NT2/D1 (cell line): ENCODE measurements at regions not wholly inside any gene's neighbourhood (a gene's known extent, or its start where the extent isn't known, plus 50 kb on each side); places are given as distances from the start of the nearest gene placed in this dataset.
A peak's percentile ranks its signal among the peaks of the same experiment; 100 is the strongest.

Experiments used
- DNase-seq: peaks from one replicate; pipeline ENCODE4 v3.0.0-alpha.2; 2011; ENCODE audit warnings: low read depth, low spot score
- H3K27me3 ChIP-seq: 2 replicates; pipeline ENCODE4 v1.6.0; 2011; ENCODE audit warnings: mild to moderate bottlenecking; ENCODE audit not compliant: insufficient read length, insufficient read depth
- H3K36me3 ChIP-seq: 2 replicates; pipeline ENCODE4 v1.6.1; 2011; ENCODE audit warnings: mild to moderate bottlenecking, low read length, mixed read lengths; ENCODE audit not compliant: insufficient read depth, insufficient read length
- H3K4me1 ChIP-seq: 2 replicates; pipeline ENCODE4 v1.5.1; 2011; ENCODE audit not compliant: insufficient read depth, insufficient read length
- H3K4me3 ChIP-seq: 2 replicates; pipeline ENCODE4 v1.5.1; 2011; ENCODE audit warnings: low read depth; ENCODE audit not compliant: insufficient read length
- H3K9ac ChIP-seq: 2 replicates; pipeline ENCODE4 v1.6.0; 2011; ENCODE audit warnings: low read depth; ENCODE audit not compliant: insufficient read length
- H3K9me3 ChIP-seq: 2 replicates; pipeline ENCODE4 v1.5.1; 2011; ENCODE audit warnings: mild to moderate bottlenecking, low read length; ENCODE audit not compliant: insufficient read depth
- SUZ12 ChIP-seq: IDR thresholded peaks from 2 replicates; pipeline ENCODE4 v1.6.1; 2011; ENCODE audit not compliant: insufficient read length, insufficient read depth; ENCODE audit errors: extremely low read depth
- YY1 ChIP-seq: IDR thresholded peaks from 2 replicates; pipeline ENCODE4 v1.6.1; 2011; ENCODE audit not compliant: insufficient read length, insufficient read depth
- ZNF274 ChIP-seq: IDR thresholded peaks from 2 replicates; pipeline ENCODE4 v1.6.1; 2011; ENCODE audit warnings: mild to moderate bottlenecking, low read depth, low read length

- Histone ChIP-seq H3K4me1 (no peaks in the 10 kb centered on the region), H3K36me3 (no peaks in the 10 kb centered on the region), H3K9ac (no peak overlapping the region), H3K4me3 (no peak overlapping the region), H3K9me3 (peaks cover 6% of the 10 kb centered on the region), H3K27me3 (no peaks in the 10 kb centered on the region)
- no peak for DNase-seq
- no peak for TF ChIP-seq SUZ12
- no peak for TF ChIP-seq YY1
- TF ChIP-seq ZNF274, result no peak
Measured at GRCh38 chr6:22035690-22036089, 261.1 kb downstream of the PRL start.

DNA sequence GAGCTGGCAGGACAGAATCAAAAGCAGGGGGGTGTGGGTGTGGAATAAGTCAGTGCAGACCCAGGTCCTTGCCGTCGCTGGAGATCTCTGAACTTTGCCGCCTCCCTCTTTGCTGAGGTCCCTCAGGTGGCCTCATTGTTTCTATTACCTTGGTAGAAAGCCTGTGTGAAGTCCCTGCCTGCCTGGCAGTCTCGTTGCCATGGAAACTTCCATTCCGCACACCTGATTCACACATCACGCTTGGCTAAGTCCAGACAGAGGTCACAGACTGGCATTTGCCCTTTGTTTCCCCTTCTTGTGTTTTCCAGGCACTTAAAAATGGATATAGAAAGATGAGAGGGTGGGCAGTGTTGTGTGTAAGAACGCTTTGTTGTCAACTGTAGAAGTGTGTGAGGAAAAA is 260.6 kb downstream of the PRL start:
- TF ChIP-seq YY1, result no peak
- no peak for TF ChIP-seq ZNF274
- no peak for TF ChIP-seq SUZ12
- DNase-seq, result peak; percentile 9

DNA sequence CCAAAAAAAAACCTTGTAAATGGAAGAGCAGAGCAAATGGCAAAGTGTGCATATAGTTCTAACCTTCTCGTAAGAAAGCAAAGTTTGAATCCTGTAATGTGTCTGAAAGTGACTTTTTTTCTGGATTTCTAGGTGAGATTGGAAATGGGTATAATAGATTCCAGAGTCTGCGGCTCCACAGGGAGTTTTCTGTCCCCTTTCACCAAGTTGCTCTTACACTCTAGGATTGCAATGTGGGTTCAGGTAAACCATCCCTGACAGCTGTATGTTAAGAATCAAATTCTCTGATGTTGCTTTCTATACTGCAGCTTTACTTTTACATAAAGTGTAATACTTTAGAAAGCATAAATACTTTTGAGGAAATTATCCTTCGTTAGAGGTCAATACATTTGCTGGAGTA is 260.1 kb downstream of the PRL start:
- H3K9me3 ChIP-seq, result peaks cover 9% of the 10 kb centered on the region
- no peak overlapping the region for H3K4me3 ChIP-seq
- no peak for DNase-seq
- H3K4me1 ChIP-seq, result no peaks in the 10 kb centered on the region
- no peak overlapping the region for H3K9ac ChIP-seq
- no peaks in the 10 kb centered on the region for H3K27me3 ChIP-seq
- TF ChIP-seq SUZ12 (no peak), YY1 (no peak), ZNF274 (no peak)
- H3K36me3 ChIP-seq, result no peaks in the 10 kb centered on the region

More for the DNA sequence above, 260.6 kb downstream of the PRL start:
- H3K4me1 ChIP-seq, result no peaks in the 10 kb centered on the region
- H3K9ac ChIP-seq, result no peak overlapping the region
- no peak overlapping the region for H3K4me3 ChIP-seq
- no peaks in the 10 kb centered on the region for H3K36me3 ChIP-seq
- H3K9me3 ChIP-seq, result peaks cover 9% of the 10 kb centered on the region
- no peaks in the 10 kb centered on the region for H3K27me3 ChIP-seq

GRCh38 chr6:22041797-22042480 is 254.9 kb downstream of the PRL start:
- H3K4me3 ChIP-seq, result no peak overlapping the region
- TF ChIP-seq YY1, result no peak
- no peak for TF ChIP-seq SUZ12
- TF ChIP-seq ZNF274, result no peak
- H3K27me3 ChIP-seq, result no peaks in the 10 kb centered on the region
- no peak overlapping the region for H3K9ac ChIP-seq
- peaks cover 2% of the 10 kb centered on the region for H3K4me1 ChIP-seq
- peaks cover 9% of the 10 kb centered on the region for H3K9me3 ChIP-seq
- DNase-seq, result no peak
- H3K36me3 ChIP-seq, result no peaks in the 10 kb centered on the region

DNA sequence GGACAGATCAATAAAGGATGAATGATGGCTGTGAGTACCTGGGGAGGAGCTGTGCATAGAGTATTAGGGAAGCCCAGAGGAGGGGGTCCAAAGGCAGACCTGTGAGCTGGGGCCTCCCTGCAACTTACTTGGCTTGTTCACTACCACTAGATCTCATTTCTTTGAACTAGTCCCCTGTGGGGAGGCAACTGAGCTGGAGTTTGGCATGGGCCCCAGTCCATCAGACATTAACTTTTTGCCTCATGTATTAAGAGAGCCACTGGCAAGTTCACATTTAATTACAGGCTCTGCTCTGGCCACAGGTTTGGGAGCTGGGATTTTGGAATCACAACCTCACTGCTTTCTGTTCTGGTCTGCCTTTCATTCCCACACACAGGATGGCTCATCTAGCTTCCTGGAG is 254.1 kb downstream of the PRL start:
- H3K4me1 ChIP-seq, result peaks cover 2% of the 10 kb centered on the region
- H3K9ac ChIP-seq, result no peak overlapping the region
- TF ChIP-seq SUZ12 (no peak), ZNF274 (no peak), YY1 (no peak)
- H3K9me3 ChIP-seq, result peaks cover 9% of the 10 kb centered on the region
- no peaks in the 10 kb centered on the region for H3K27me3 ChIP-seq
- H3K36me3 ChIP-seq, result no peaks in the 10 kb centered on the region
- no peak for DNase-seq
- no peak overlapping the region for H3K4me3 ChIP-seq

DNA sequence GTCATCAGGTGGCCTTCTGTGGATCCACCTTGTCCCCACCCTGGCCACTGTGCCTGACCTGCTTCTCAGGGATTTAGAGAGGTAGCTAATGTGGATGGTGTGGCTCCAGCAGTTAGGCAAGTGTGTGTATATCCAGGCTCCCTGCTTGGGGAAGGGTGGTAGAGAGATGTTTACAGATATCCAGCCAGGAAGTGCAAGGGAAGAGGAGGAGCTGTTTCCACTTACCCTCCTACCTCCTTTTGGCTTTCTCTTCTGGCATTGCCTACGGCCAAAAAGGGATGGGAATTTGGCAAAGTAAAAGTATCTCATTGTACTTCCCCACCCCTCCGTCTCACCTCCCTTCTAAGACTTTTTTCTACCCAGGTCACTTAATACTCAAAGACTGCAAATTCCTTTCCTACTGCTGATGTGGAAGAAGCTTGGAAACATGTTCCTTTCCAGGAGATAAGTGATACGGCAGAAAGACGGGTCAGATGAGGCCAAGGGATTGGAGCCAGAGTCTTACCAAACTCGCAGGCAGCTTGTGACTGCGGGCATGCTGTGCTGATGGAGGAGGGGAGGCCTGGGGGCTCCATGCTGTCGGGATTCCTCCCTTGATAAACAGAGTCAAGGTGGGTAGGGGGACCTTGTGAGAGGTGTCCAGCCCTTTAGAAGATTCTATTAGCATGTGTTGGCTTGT is 253.4 kb downstream of the PRL start:
- no peaks in the 10 kb centered on the region for H3K27me3 ChIP-seq
- no peaks in the 10 kb centered on the region for H3K36me3 ChIP-seq
- H3K4me1 ChIP-seq, result peaks cover 2% of the 10 kb centered on the region
- H3K4me3 ChIP-seq, result no peak overlapping the region
- no peak overlapping the region for H3K9ac ChIP-seq
- peaks cover 9% of the 10 kb centered on the region for H3K9me3 ChIP-seq
- no peak for DNase-seq
- TF ChIP-seq YY1 (no peak), ZNF274 (no peak), SUZ12 (no peak)

- Histone ChIP-seq H3K9ac (no peak overlapping the region), H3K36me3 (no peaks in the 10 kb centered on the region), H3K4me3 (no peak overlapping the region), H3K27me3 (no peaks in the 10 kb centered on the region), H3K9me3 (peaks cover 6% of the 10 kb centered on the region), H3K4me1 (peaks cover 2% of the 10 kb centered on the region)
- DNase-seq, result no peak
- TF ChIP-seq YY1 (no peak), ZNF274 (no peak), SUZ12 (no peak)
Measured at GRCh38 chr6:22045261-22045912, 251.4 kb downstream of the PRL start.
